HepG2 (cell line): ENCODE measurements at regions not wholly inside any gene's neighbourhood (a gene's known extent, or its start where the extent isn't known, plus 50 kb on each side); places are given as distances from the start of the nearest gene placed in this dataset.
A peak's percentile ranks its signal among the peaks of the same experiment; 100 is the strongest.

Experiments
- ATAC-seq: fragments of 200-7000 bp; cut with Tn5 transposase; 3 replicates; pipeline ENCODE4 v1.9.1; 2020; ENCODE audit warnings: mild to moderate bottlenecking, moderate library complexity
- BruUV-seq: library from RNA; stranded (reverse); fragments of 400-500 nt; replicated peaks from 2 replicates; lab custom pipeline; 2021; lab: Mats Ljungman, UMichigan
- CTCF ChIA-PET: fragments of 300-600 bp; formaldehyde crosslinking; extraction: SDS; loops from one replicate; lab custom pipeline; 2021; ENCODE audit warnings: low total read pairs, inconsistent platforms, low intra/inter-chr PET ratio; lab: Yijun Ruan, JAX
- POLR2A ChIA-PET: fragments of 350-600 bp; sonication (Branson Sonifier 250); formaldehyde crosslinking; loops from one replicate; lab custom pipeline; 2020; ENCODE audit warnings: antibody characterized with exemption, inconsistent platforms; lab: Yijun Ruan, JAX
- DNase-seq: peaks from one replicate; pipeline ENCODE4 v3.0.0-alpha.2; 2015; ENCODE audit warnings: low spot score
- FAIRE-seq: peaks from 3 replicates; lab custom pipeline; 2011; peaks lifted over from hg19 to GRCh38; lab: Jason Lieb, UNC
- H2AFZ ChIP-seq: one replicate; pipeline ENCODE4 v1.6.1; 2011; ENCODE audit warnings: low read length, inconsistent platforms
- H3K27ac ChIP-seq: fragments of 300-600 bp; 3 replicates; pipeline ENCODE4 v1.8.0; 2011; ENCODE audit warnings: mixed run types, mild to moderate bottlenecking, mixed read lengths, low read length, inconsistent platforms; ENCODE audit not compliant: insufficient read depth; ENCODE audit errors: extremely low read length
- H3K27me3 ChIP-seq, 2 experiments: fragments of 200-600 bp in 1 of 2; 2 replicates in 1 of 2; 3 replicates in 1 of 2; pipeline versions ENCODE4 v1.6.0 to v1.8.0; 2011; ENCODE audit warnings: low read length in 2 of 2, mild to moderate bottlenecking in 2 of 2, moderate library complexity in 2 of 2, inconsistent platforms in 1 of 2; ENCODE audit not compliant: insufficient read depth in 2 of 2, control insufficient read depth in 1 of 2
- H3K36me3 ChIP-seq, 2 experiments: fragments of 200-600 bp in 1 of 2; replicated peaks in 1 of 2; 2 replicates in 1 of 2; 3 replicates in 1 of 2; pipeline versions ENCODE4 v1.5.1 to v1.8.0; 2011; ENCODE audit warnings: low read length in 2 of 2, inconsistent platforms in 1 of 2; ENCODE audit not compliant: insufficient read depth in 2 of 2, control insufficient read depth in 1 of 2
- H3K4me1 ChIP-seq: 2 replicates; pipeline ENCODE4 v1.5.1; 2012; ENCODE audit warnings: low read length, inconsistent platforms; ENCODE audit not compliant: insufficient read depth
- H3K4me2 ChIP-seq: 2 replicates; pipeline ENCODE4 v1.6.0; 2011; ENCODE audit warnings: low read depth, low read length, inconsistent platforms
- H3K4me3 ChIP-seq, 3 experiments: fragments of 200-600 bp in 1 of 3; sonication (generic), shearing (Covaris generic) in 1 of 3; replicated peaks in 1 of 3; 2 replicates each; pipeline ENCODE4 v1.5.1; 2011 to 2016; ENCODE audit warnings: low read length in 3 of 3, inconsistent platforms in 2 of 3, low read depth in 2 of 3, mild to moderate bottlenecking in 2 of 3, control low read depth in 1 of 3, mixed read lengths in 1 of 3; ENCODE audit not compliant: insufficient read depth in 1 of 3
- H3K79me2 ChIP-seq: one replicate; pipeline ENCODE4 v1.6.1; 2011; ENCODE audit warnings: low read length, inconsistent platforms; ENCODE audit not compliant: insufficient read depth
- H3K9ac ChIP-seq: 2 replicates; pipeline ENCODE4 v1.6.0; 2011; ENCODE audit warnings: mild to moderate bottlenecking, low read depth, low read length, inconsistent platforms; ENCODE audit not compliant: insufficient read depth
- H3K9me3 ChIP-seq: 2 replicates; pipeline ENCODE4 v1.5.1; 2012; ENCODE audit warnings: mild to moderate bottlenecking, low read length
- H4K20me1 ChIP-seq: 2 replicates; pipeline ENCODE4 v1.6.0; 2011; ENCODE audit warnings: inconsistent platforms, mild to moderate bottlenecking, low read length, moderate library complexity; ENCODE audit not compliant: insufficient read depth
- ATAD3A ChIP-seq: sonication (generic); formaldehyde crosslinking; IDR thresholded peaks from 2 replicates; pipeline ENCODE4 v1.4.0; 2020; ENCODE audit warnings: missing genetic modification reagents
- FOXK2 ChIP-seq: fragments of 450-650 bp; IDR thresholded peaks from 2 replicates; pipeline ENCODE4 v1.6.1; 2016
- IKZF5 ChIP-seq: IDR thresholded peaks from 2 replicates; pipeline ENCODE4 v1.6.1; 2018; ENCODE audit warnings: missing genetic modification reagents, mild to moderate bottlenecking, missing compliant biosample characterization
- MAFF ChIP-seq: IDR thresholded peaks from 2 replicates; pipeline ENCODE4 v1.6.1; 2011; ENCODE audit warnings: low read depth, low read length, improper control_type of control experiment
- MAFK ChIP-seq, 2 experiments: IDR thresholded peaks in 1 of 2; conservative IDR thresholded peaks in 1 of 2; 2 replicates each; pipeline ENCODE4 v1.6.1; 2011; ENCODE audit warnings: improper control_type of control experiment in 2 of 2, low read length in 2 of 2
- ZFP82 ChIP-seq: sonication (generic); formaldehyde crosslinking; IDR thresholded peaks from 2 replicates; pipeline ENCODE4 v1.5.1; 2020; ENCODE audit warnings: mild to moderate bottlenecking, missing genetic modification reagents, borderline replicate concordance
- WGBS: methylation state at CpG from one replicate; pipeline ENCODE4 v1.1.6; 2017; ENCODE audit warnings: low lambda C conversion rate; 5-methylcytosine and 5-hydroxymethylcytosine counted together
- in situ Hi-C: cut with HindIII; loops from 2 replicates; pipeline ENCODE4 v1.10.0; 2017; ENCODE audit warnings: low pct_unique_long_range_greater_than_20kb; ENCODE audit not compliant: extremely low pct_ligation_motif_present
- intact Hi-C: fragments of 100-400 bp; cut with micrococcal nuclease; formaldehyde crosslinking; loops from one replicate; pipeline ENCODE4 v1.10.0; 2022; ENCODE audit not compliant: unreplicated experiment

DNA sequence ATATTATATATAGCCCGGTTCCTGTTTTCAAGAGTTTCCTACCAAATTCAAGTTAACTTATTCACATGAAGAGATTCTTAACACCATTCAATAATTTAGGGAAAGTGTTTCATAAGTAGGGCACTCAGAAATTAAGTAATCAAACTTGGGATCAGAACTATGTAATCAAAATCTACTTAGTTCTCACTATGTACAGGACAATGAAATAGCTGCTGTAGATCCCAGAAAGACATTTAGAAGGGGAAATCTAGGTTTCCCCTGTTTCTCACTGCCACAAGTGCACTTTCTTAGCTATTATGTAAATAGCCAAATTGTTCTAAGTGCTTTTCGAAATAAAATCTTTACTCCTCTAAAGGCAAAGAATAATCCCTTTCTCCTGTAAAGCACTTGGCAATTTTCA, 493.6 kb upstream of the SETBP1 start:
- no peak for FAIRE-seq
- H3K9ac ChIP-seq, result no peak overlapping the region
- ATAC-seq, result no peak
- no TSS peak for BruUV-seq
- no peak overlapping the region for H2AFZ ChIP-seq
- in situ Hi-C loops, result no loop called here
- ChIA-PET POLR2A (no interaction called here), CTCF (no interaction called here)
- no peak for DNase-seq
- no peak overlapping the region for H3K4me3 ChIP-seq
- 1% methylated on average over 2 of the region's 2 CpGs for WGBS
- H3K4me2 ChIP-seq, result no peak overlapping the region
- H3K27me3 ChIP-seq, result no peaks in the 10 kb centered on the region
- no peaks in the 10 kb centered on the region for H4K20me1 ChIP-seq
- H3K79me2 ChIP-seq, result no peaks in the 10 kb centered on the region
- intact Hi-C loops, result no loop called here
- H3K36me3 ChIP-seq, result no peaks in the 10 kb centered on the region
- no peaks in the 10 kb centered on the region for H3K4me1 ChIP-seq
- TF ChIP-seq ATAD3A (CRISPR knock-in tag), result no peak
- no peak for TF ChIP-seq IKZF5 (CRISPR knock-in tag)
- no peak overlapping the region for H3K27ac ChIP-seq
- H3K9me3 ChIP-seq, result no peaks in the 10 kb centered on the region

- CTCF ChIA-PET, result no interaction called here
- no TSS peak for BruUV-seq
- no peak for ATAC-seq
- Histone ChIP-seq H3K9ac (no peak overlapping the region), H4K20me1 (no peaks in the 10 kb centered on the region), H3K4me2 (no peak overlapping the region), H3K4me1 (no peaks in the 10 kb centered on the region)
- WGBS, result under 1% methylated on average over 4 of the region's 4 CpGs
- TF ChIP-seq ZFP82 (CRISPR knock-in tag) (no peak), MAFK (conservative IDR thresholded peaks at IDR 0.05 in 1 of 2, IDR thresholded peaks at IDR 0.05 in 1 of 2; ENCODE audit: low read length in 2 of 2) (peak; percentile 53 to 77; a peak in 3 of 4 replicates), FOXK2 (no peak), MAFF (peak; percentile 69)
- TF ChIP-seq, all 625 proteins: peak for 2
- no peak overlapping the region for H3K27ac ChIP-seq
- H3K4me3 ChIP-seq, result no peak overlapping the region
- intact Hi-C loops, result no loop called here
- no peak for DNase-seq
- no peak overlapping the region for H2AFZ ChIP-seq
- no peaks in the 10 kb centered on the region for H3K79me2 ChIP-seq
- POLR2A ChIA-PET, result no interaction called here
- in situ Hi-C loops, result no loop called here
- H3K27me3 ChIP-seq, result no peaks in the 10 kb centered on the region
- FAIRE-seq, result no peak
- H3K9me3 ChIP-seq, result peaks cover 45% of the 10 kb centered on the region
- H3K36me3 ChIP-seq, result no peaks in the 10 kb centered on the region
Measured at GRCh38 chr18:44195394-44196140, 485.1 kb upstream of the SETBP1 start.
